Left cardiac atrium (tissue), 4 donors: ENCODE measurements at regions not wholly inside any gene's neighbourhood (a gene's known extent, or its start where the extent isn't known, plus 50 kb on each side); places are given as distances from the start of the nearest gene placed in this dataset.
"Not testable (repeated sequence)": the region's sequence is repeated elsewhere in the genome, so short reads cannot be mapped to it uniquely, and the experiment has no call there.

Source experiments
- ATAC-seq, 2 donors: fragments of 200-7000 bp; cut with Tn5 transposase; one replicate each; pipeline ENCODE4 v1.9.1; 2020; ENCODE audit warnings: mild to moderate bottlenecking in 2 of 2, moderate library complexity in 2 of 2
- DNase-seq: peaks from one replicate; pipeline ENCODE4 v3.0.0-alpha.2; 2020
- intact Hi-C, 2 donors: fragments of 100-400 bp; cut with DNase I; formaldehyde crosslinking; loops; one replicate each; pipeline versions ENCODE4 v1.14.1 to v1.15.1; 2022 to 2023
- donor health status: DM: no; HTN: yes; CAD: no.
- donor health status: DM: no; HTN: yes; CAD: no; lungs with severe emphysema.
- donor health status: DM: yes; HTN: yes; CAD: no.
- donor health status: Dilated cardiomyopathy.

- ATAC-seq, result no peak
- intact Hi-C loops, result no loop called here
- no peak for DNase-seq
Measured at GRCh38 chr1:30218438-30218837, 504.9 kb downstream of the MATN1 start.

GRCh38 chr1:30216602-30217001 lies 506.8 kb downstream of the MATN1 start:
- ATAC-seq (no peak), DNase-seq (no peak)
- intact Hi-C loops, result no loop called here

- ATAC-seq, result no peak
- intact Hi-C loops, result no loop called here
- no peak for DNase-seq
Measured at GRCh38 chr1:30213936-30214335, 509.4 kb downstream of the MATN1 start.

- DNase-seq, ATAC-seq, intact Hi-C loops: not testable (repeated sequence)
Measured at GRCh38 chr1:30207962-30208361, 515.4 kb downstream of the MATN1 start.

- DNase-seq, intact Hi-C loops, ATAC-seq: not testable (repeated sequence)
Measured at GRCh38 chr1:30206631-30207030, 516.8 kb downstream of the MATN1 start.

GRCh38 chr1:30204916-30205315 lies 518.5 kb downstream of the MATN1 start:
- DNase-seq, ATAC-seq, intact Hi-C loops: not testable (repeated sequence)

- intact Hi-C loops, result no loop called here
- DNase-seq (no peak), ATAC-seq (no peak)
Measured at GRCh38 chr1:30201015-30201414, 522.4 kb downstream of the MATN1 start.

GRCh38 chr1:30200161-30200560 lies 523.2 kb downstream of the MATN1 start:
- DNase-seq (no peak), ATAC-seq (no peak)
- intact Hi-C loops, result no loop called here

GRCh38 chr1:30199563-30199962 lies 523.8 kb downstream of the MATN1 start:
- intact Hi-C loops, result no loop called here
- no peak for DNase-seq
- no peak for ATAC-seq

- intact Hi-C loops, result no loop called here
Measured at GRCh38 chr1:30198795-30199403, 524.5 kb downstream of the MATN1 start.

GRCh38 chr1:30198451-30198760 lies 525.0 kb downstream of the MATN1 start:
- intact Hi-C loops, result no loop called here
- ATAC-seq, result no peak
- DNase-seq, result no peak

More at GRCh38 chr1:30198795-30199403, 524.5 kb downstream of the MATN1 start:
- ATAC-seq (no peak), DNase-seq (no peak)

GRCh38 chr1:30197639-30198450 lies 525.5 kb downstream of the MATN1 start:
- ATAC-seq (peak; percentile 55 to 94), DNase-seq (no peak)
- intact Hi-C loops, result no loop called here

GRCh38 chr1:30196872-30197638 lies 526.3 kb downstream of the MATN1 start:
- DNase-seq (no peak), ATAC-seq (no peak)
- intact Hi-C loops, result no loop called here

- DNase-seq (no peak), ATAC-seq (no peak)
- intact Hi-C loops, result no loop called here
Measured at GRCh38 chr1:30196457-30196856, 526.9 kb downstream of the MATN1 start.

- intact Hi-C loops, result no loop called here
- no peak for ATAC-seq
- DNase-seq, result no peak
Measured at GRCh38 chr1:30195424-30196134, 527.8 kb downstream of the MATN1 start.

- DNase-seq, result no peak
- no peak for ATAC-seq
- intact Hi-C loops, result no loop called here
Measured at GRCh38 chr1:30194741-30195423, 528.5 kb downstream of the MATN1 start.

GRCh38 chr1:30194046-30194619 lies 529.3 kb downstream of the MATN1 start:
- no peak for ATAC-seq
- intact Hi-C loops, result no loop called here
- no peak for DNase-seq

GRCh38 chr1:30192969-30193630 lies 530.3 kb downstream of the MATN1 start:
- intact Hi-C loops, result no loop called here
- DNase-seq (no peak), ATAC-seq (no peak)
